GM23338 (cell line): ENCODE measurements at regions not wholly inside any gene's neighbourhood (a gene's known extent, or its start where the extent isn't known, plus 50 kb on each side); places are given as distances from the start of the nearest gene placed in this dataset.

ENCODE experiments used
- ATAC-seq: fragments of 200-7000 bp; cut with Tn5 transposase; 3 replicates; pipeline ENCODE4 v1.9.1; 2020
- DNase-seq: peaks from one replicate; pipeline ENCODE4 v3.0.0-alpha.2; 2015; ENCODE audit warnings: low spot score
- H2AFZ ChIP-seq: fragments of 200-600 bp; sonication (generic); 2 replicates; pipeline ENCODE4 v1.8.0; 2016; ENCODE audit warnings: antibody characterized with exemption, mild to moderate bottlenecking, moderate library complexity
- H3F3A ChIP-seq: fragments of 200-600 bp; sonication (generic); replicated peaks from 2 replicates; pipeline ENCODE4 v1.8.0; 2017; ENCODE audit warnings: antibody characterized with exemption, mixed run types, low read depth
- H3K27ac ChIP-seq: fragments of 200-600 bp; sonication (generic); 2 replicates; pipeline ENCODE4 v1.6.1; 2016; ENCODE audit warnings: low read depth
- H3K27me3 ChIP-seq: fragments of 200-600 bp; sonication (generic); 2 replicates; pipeline ENCODE4 v1.8.0; 2016; ENCODE audit warnings: mild to moderate bottlenecking, mixed run types, moderate library complexity; ENCODE audit not compliant: insufficient read depth
- H3K36me3 ChIP-seq: fragments of 200-600 bp; sonication (generic); 2 replicates; pipeline ENCODE4 v1.8.0; 2016; ENCODE audit warnings: mild to moderate bottlenecking; ENCODE audit not compliant: insufficient read depth
- H3K4me1 ChIP-seq: fragments of 200-600 bp; sonication (generic); 2 replicates; pipeline ENCODE4 v1.8.0; 2016; ENCODE audit warnings: mild to moderate bottlenecking, moderate library complexity; ENCODE audit not compliant: insufficient read depth
- H3K4me2 ChIP-seq: fragments of 200-600 bp; sonication (generic); 2 replicates; pipeline ENCODE4 v1.7.1; 2017; ENCODE audit warnings: mixed run types
- H3K4me3 ChIP-seq: fragments of 200-600 bp; sonication (generic); 2 replicates; pipeline ENCODE4 v1.6.1; 2016; ENCODE audit warnings: mixed run types
- H3K79me2 ChIP-seq: fragments of 200-600 bp; sonication (generic); replicated peaks from 2 replicates; pipeline ENCODE4 v1.8.0; 2017; ENCODE audit warnings: mild to moderate bottlenecking; ENCODE audit not compliant: insufficient read depth
- H3K9me2 ChIP-seq: fragments of 200-600 bp; sonication (generic); 2 replicates; pipeline ENCODE4 v1.8.0; 2017; ENCODE audit not compliant: insufficient read depth
- H4K20me1 ChIP-seq: fragments of 200-600 bp; sonication (generic); replicated peaks from 2 replicates; pipeline ENCODE4 v1.8.0; 2017; ENCODE audit warnings: mild to moderate bottlenecking; ENCODE audit not compliant: insufficient read depth
- H3K27ac Mint-ChIP-seq: 2 replicates; pipeline ENCODE4 v1.8.0; 2020; ENCODE audit warnings: inconsistent platforms, mild to moderate bottlenecking, moderate library complexity, mixed read lengths
- H3K27me3 Mint-ChIP-seq: 3 replicates; pipeline ENCODE4 v1.8.0; 2022; ENCODE audit warnings: low read depth, mild to moderate bottlenecking, moderate library complexity, mixed read lengths, inconsistent platforms; ENCODE audit not compliant: insufficient read depth, poor library complexity
- H3K36me3 Mint-ChIP-seq: 3 replicates; pipeline ENCODE4 v1.8.0; 2021; ENCODE audit warnings: low read depth, mild to moderate bottlenecking, inconsistent platforms, moderate library complexity, mixed read lengths
- H3K4me1 Mint-ChIP-seq: 3 replicates; pipeline ENCODE4 v1.8.0; 2020; ENCODE audit warnings: mild to moderate bottlenecking, inconsistent platforms, mixed read lengths
- H3K4me3 Mint-ChIP-seq: 3 replicates; pipeline ENCODE4 v1.8.0; 2021; ENCODE audit warnings: moderate library complexity, mild to moderate bottlenecking, inconsistent platforms, mixed read lengths
- H3K9me3 Mint-ChIP-seq: 3 replicates; pipeline ENCODE4 v1.8.0; 2020; ENCODE audit warnings: moderate library complexity, mild to moderate bottlenecking, inconsistent platforms, mixed read lengths
- CREB1 ChIP-seq: fragments of 250-450 bp; sonication (Bioruptor Pico); IDR thresholded peaks from 2 replicates; pipeline ENCODE4 v1.5.0; 2020; ENCODE audit warnings: low read depth, mild to moderate bottlenecking, moderate library complexity
- CTCF ChIP-seq, 2 experiments: fragments of 200-600 bp in 1 of 2; sonication (generic) in 1 of 2; conservative IDR thresholded peaks; 2 replicates each; pipeline versions ENCODE4 v1.5.1 to v1.6.1; 2016 to 2017; ENCODE audit warnings: antibody characterized with exemption in 2 of 2, low read depth in 2 of 2, mild to moderate bottlenecking in 2 of 2, moderate library complexity in 1 of 2
- ETS1 ChIP-seq: IDR thresholded peaks from 2 replicates; pipeline ENCODE4 v1.6.1; 2016; ENCODE audit warnings: antibody characterized with exemption
- EZH2 ChIP-seq: fragments of 200-600 bp; sonication (generic); IDR thresholded peaks from one replicate; pipeline ENCODE4 v1.8.0; 2017; ENCODE audit warnings: antibody characterized with exemption, mild to moderate bottlenecking, low read depth; ENCODE audit not compliant: unreplicated experiment
- EZH2phosphoT487 ChIP-seq: fragments of 200-600 bp; sonication (generic); IDR thresholded peaks from one replicate; pipeline ENCODE4 v1.8.1; 2018; ENCODE audit warnings: antibody characterized with exemption; ENCODE audit not compliant: unreplicated experiment
- JUNB ChIP-seq: IDR thresholded peaks from one replicate; pipeline ENCODE4 v1.6.1; 2016; ENCODE audit warnings: antibody characterized with exemption; ENCODE audit not compliant: unreplicated experiment
- NANOG ChIP-seq: IDR thresholded peaks from 2 replicates; pipeline ENCODE4 v1.6.1; 2016; ENCODE audit warnings: antibody characterized with exemption, borderline replicate concordance
- POLR2AphosphoS5 ChIP-seq: IDR thresholded peaks from 2 replicates; pipeline ENCODE4 v1.6.1; 2016; ENCODE audit warnings: antibody characterized with exemption, low read depth
- REST ChIP-seq: IDR thresholded peaks from one replicate; pipeline ENCODE4 v1.6.1; 2018; ENCODE audit warnings: antibody characterized with exemption; ENCODE audit not compliant: unreplicated experiment
- STAT1 ChIP-seq: IDR thresholded peaks from one replicate; pipeline ENCODE4 v1.6.1; 2016; ENCODE audit warnings: antibody characterized with exemption; ENCODE audit not compliant: unreplicated experiment
- ZNF114 ChIP-seq: fragments of 250-450 bp; sonication (Bioruptor Pico); IDR thresholded peaks from 2 replicates; pipeline ENCODE4 v1.5.0; 2020; ENCODE audit warnings: mild to moderate bottlenecking, moderate library complexity
- ZNF331 ChIP-seq: fragments of 250-450 bp; sonication (Bioruptor Pico); IDR thresholded peaks from 2 replicates; pipeline ENCODE4 v1.5.0; 2020; ENCODE audit warnings: low read depth, mild to moderate bottlenecking, moderate library complexity
- ZNF462 ChIP-seq: fragments of 250-450 bp; sonication (Bioruptor Pico); IDR thresholded peaks from 2 replicates; pipeline ENCODE4 v1.5.0; 2020; ENCODE audit warnings: mild to moderate bottlenecking, moderate library complexity

- H3K36me3 Mint-ChIP-seq: no peaks in the 10 kb centered on the region
- no peaks in the 10 kb centered on the region for H3K27me3 Mint-ChIP-seq
- Histone ChIP-seq H4K20me1 (no peaks in the 10 kb centered on the region), H3K4me3 (no peak overlapping the region), H3K4me2 (no peak overlapping the region), H3K9me2 (no peaks in the 10 kb centered on the region), H3K79me2 (no peaks in the 10 kb centered on the region), H2AFZ (no peak overlapping the region), H3F3A (no peaks in the 10 kb centered on the region), H3K27me3 (no peaks in the 10 kb centered on the region), H3K36me3 (no peaks in the 10 kb centered on the region), H3K27ac (no peak overlapping the region), H3K4me1 (no peaks in the 10 kb centered on the region)
- H3K27ac Mint-ChIP-seq: no peak overlapping the region
- ATAC-seq: no peak
- DNase-seq: no peak
- H3K9me3 Mint-ChIP-seq: peaks cover 3% of the 10 kb centered on the region; the same call in 1 of the 3 replicates
- no peak overlapping the region for H3K4me3 Mint-ChIP-seq
- peaks cover 9% of the 10 kb centered on the region for H3K4me1 Mint-ChIP-seq
- no peak for TF ChIP-seq EZH2phosphoT487
- TF ChIP-seq ETS1: no peak
- TF ChIP-seq ZNF462 (CRISPR knock-in tag): no peak
- no peak for TF ChIP-seq POLR2AphosphoS5
- no peak for TF ChIP-seq EZH2
- no peak for TF ChIP-seq REST
- TF ChIP-seq ZNF114 (CRISPR knock-in tag): no peak
- no peak for TF ChIP-seq CREB1 (CRISPR knock-in tag)
- TF ChIP-seq CTCF (conservative IDR thresholded peaks at IDR 0.05; ENCODE audit: low read depth in 2 of 2): no peak
- TF ChIP-seq STAT1: no peak
- no peak for TF ChIP-seq JUNB
- TF ChIP-seq ZNF331 (CRISPR knock-in tag): no peak
- no peak for TF ChIP-seq NANOG
These were observed 71.2 kb downstream of the RMI2 start for GRCh38 chr16:11416228-11417001.
